Epithelial cell of proximal tubule (primary cell): ENCODE measurements at regions not wholly inside any gene's neighbourhood (a gene's known extent, or its start where the extent isn't known, plus 50 kb on each side); places are given as distances from the start of the nearest gene placed in this dataset.

Experiments used
- DNase-seq: peaks from one replicate; pipeline ENCODE4 v3.0.0-alpha.2; 2011; ENCODE audit warnings: low read depth
- H3K4me3 ChIP-seq: 2 replicates; pipeline ENCODE4 v1.5.1; 2011; ENCODE audit warnings: low read depth, mild to moderate bottlenecking, low read length
- TF ChIP-seq, protein P1 (sequence below): conservative IDR thresholded peaks from 2 replicates; pipeline ENCODE4 v1.5.1; 2012; ENCODE audit warnings: low read depth, mild to moderate bottlenecking, low read length

DNA sequence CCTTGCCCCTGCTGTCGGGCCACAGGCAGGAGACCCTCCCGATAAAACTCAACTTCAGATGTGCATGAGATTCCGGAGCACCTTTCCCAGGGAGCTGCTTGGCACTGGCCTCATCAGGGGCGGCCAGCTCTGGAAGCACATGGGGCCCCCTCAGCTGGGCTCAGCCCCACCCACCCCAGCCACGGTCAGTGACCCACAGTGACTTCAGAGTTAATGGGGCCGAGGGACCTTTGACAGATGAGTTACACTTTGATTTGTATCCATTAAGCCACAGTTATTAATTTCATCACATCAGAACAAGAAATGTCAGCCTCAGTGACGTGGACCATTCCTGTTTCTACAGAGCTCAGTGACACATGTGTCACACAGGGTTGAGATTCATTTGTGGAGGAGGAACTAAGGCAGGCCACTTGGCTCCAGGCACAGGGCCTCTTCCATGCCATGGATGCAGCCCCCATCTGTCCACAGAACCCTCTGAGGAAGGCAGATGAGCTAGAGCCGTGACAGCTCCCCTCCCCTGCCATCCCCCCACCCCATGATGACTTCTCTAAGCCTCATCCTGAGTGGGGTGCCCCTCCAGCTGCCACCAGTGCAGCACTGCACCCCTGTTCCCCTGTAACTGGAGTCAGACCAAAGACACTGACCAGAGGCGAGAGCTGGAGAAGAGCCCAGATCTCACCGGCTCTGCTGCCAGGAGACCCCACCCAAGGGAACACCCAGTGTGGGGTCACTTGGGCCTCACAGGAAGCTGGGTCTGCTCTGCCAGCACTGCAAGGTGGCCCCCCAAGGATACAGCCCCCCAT, 69.4 kb upstream of the ADAMTS2 start:
- no peak for DNase-seq
- H3K4me3 ChIP-seq = no peak overlapping the region
- TF ChIP-seq, protein P1, sequence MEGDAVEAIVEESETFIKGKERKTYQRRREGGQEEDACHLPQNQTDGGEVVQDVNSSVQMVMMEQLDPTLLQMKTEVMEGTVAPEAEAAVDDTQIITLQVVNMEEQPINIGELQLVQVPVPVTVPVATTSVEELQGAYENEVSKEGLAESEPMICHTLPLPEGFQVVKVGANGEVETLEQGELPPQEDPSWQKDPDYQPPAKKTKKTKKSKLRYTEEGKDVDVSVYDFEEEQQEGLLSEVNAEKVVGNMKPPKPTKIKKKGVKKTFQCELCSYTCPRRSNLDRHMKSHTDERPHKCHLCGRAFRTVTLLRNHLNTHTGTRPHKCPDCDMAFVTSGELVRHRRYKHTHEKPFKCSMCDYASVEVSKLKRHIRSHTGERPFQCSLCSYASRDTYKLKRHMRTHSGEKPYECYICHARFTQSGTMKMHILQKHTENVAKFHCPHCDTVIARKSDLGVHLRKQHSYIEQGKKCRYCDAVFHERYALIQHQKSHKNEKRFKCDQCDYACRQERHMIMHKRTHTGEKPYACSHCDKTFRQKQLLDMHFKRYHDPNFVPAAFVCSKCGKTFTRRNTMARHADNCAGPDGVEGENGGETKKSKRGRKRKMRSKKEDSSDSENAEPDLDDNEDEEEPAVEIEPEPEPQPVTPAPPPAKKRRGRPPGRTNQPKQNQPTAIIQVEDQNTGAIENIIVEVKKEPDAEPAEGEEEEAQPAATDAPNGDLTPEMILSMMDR = no peak

DNA sequence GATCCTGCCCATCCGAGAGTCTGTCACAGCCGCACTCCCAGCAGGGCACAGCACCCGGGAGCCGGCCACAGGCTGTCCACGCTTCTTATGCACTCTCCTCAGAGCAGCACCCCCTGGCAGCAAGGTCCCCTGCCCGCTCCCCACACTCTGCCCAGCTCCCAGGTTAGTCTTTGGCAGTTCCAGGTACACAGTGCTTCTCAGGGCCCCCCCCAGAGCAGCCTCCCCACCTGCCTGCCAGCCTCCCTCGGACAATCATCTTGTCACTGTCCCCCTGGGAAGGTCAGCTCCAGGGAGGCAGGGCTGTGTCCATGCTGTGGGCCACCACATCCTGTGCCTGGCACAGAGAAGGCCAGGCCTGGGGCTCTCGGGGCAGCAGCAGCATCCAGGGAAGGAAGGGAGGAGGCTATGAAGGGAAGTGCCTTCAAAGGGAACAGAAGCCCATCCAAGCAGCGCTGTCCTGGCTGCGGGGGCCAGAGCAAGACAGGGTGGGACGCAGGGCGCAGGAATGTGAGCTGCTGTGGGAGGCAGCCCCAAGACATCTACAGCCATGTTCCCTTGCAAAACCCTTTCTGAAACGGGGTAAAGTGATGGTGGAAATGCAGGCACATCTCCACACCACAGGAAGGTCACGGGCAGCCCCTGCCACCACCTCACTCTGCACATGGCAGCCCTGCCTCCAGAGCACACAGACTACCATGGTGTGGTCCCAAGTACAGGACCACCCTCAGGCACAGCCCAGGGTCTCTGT, 68.6 kb upstream of the ADAMTS2 start:
- TF ChIP-seq, protein P1 = no peak
- no peak overlapping the region for H3K4me3 ChIP-seq
- DNase-seq = no peak

DNA sequence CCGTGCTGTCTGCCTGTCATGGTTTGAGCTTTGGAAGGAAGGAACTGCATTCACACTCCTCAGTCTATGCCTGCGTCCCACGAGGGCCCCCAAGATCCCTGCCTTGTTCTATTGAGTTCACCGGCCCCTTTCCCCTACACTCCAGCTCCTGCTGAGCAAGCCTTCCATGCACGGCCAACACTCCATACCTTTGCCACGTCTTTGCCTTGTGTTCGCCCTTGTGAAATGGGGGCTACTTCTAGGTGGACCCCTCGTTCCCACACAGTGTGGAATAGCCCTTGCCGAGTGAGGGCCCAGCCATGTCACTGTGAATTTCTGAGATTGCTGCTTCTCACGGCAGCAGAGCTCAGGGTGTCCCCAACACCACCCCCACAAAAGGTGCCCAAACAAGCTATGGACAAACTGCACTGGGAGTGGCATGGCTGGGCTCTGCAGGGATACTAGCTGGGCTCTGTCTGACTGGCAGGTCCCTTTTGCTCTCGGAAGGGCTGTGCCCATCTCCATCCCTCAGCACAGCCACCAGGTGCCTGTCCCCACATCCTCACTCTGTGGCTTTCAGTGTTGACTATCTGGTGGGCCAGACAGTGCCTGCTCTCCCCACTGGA, 67.9 kb upstream of the ADAMTS2 start:
- no peak overlapping the region for H3K4me3 ChIP-seq
- DNase-seq = no peak
- TF ChIP-seq, protein P1 = no peak

DNA sequence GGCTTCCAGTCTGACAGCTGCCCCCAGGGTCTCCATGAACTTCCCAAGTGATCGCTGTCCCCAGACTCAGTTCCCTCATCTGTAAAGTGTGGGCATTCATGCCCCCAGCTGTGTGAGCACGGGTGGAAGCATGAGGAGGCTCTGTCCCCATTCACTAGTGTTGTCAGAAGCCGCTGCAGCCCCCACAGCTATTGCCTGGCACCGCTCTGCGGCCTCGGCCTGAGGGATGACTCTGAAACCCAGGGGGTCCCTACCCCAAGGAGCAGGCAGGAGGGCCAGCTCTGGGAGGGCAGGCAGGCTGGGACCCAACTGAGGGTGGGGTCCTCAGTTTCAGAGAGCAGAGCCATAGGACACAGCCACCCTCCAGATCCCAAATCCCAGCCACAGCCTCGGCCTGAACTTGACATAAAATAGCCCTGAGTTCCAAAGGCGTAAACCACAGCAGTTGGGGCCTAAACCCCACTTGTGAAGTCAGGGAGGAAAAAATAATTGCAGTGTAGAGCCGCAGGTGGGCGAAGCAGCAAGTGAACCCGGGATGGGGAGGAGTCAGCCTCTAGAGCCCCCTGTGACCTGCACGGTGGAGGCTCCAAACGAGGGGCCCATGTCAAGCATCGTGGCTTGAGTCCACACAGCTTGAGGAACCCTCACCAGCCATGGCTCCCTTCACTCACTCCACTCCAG, 66.0 kb upstream of the ADAMTS2 start:
- no peak overlapping the region for H3K4me3 ChIP-seq
- TF ChIP-seq, protein P1 = no peak
- no peak for DNase-seq

DNA sequence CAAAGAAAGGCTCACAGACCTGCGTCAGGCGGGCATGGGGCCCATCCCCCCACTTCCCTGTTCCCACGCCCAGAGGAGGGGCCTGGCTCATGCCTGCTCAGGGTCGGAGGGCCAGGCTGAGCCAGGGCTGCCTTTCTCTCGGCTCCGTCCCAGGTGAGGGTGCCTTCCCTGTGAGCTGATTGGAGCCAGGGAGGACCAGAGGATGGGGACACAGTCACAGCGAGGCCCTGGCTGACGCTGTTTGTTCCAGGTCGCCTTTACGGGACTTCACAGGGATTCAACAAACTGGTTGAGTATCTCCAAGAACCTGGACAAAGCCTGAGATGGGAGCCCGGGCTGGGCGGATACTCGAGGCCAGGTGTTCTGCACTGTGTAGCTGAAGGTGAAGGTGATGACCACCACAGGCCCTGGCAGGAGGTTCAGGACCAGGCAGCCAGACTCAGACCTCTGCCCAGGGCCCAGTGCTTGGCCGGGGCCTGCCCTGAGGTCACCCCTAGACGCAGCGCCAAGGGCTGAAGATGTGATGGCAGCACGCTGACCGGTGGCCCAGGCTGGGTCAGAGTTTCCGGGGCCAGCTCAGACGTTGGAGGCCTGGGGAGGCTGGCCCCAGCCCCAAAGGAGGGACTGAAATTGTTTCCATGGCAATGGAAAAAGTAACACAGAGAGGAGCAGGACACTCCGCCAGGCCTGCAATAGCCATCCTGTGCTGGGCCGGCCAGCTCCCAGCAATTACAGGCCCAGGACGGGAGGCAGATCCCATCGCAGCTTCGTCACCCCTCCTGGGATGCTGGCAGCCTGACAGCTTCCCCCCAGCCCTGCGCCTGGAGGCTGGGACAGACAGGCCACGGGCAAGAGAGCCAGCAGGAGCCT, 65.3 kb upstream of the ADAMTS2 start:
- no peak for DNase-seq
- H3K4me3 ChIP-seq = no peak overlapping the region
- TF ChIP-seq, protein P1 = no peak

DNA sequence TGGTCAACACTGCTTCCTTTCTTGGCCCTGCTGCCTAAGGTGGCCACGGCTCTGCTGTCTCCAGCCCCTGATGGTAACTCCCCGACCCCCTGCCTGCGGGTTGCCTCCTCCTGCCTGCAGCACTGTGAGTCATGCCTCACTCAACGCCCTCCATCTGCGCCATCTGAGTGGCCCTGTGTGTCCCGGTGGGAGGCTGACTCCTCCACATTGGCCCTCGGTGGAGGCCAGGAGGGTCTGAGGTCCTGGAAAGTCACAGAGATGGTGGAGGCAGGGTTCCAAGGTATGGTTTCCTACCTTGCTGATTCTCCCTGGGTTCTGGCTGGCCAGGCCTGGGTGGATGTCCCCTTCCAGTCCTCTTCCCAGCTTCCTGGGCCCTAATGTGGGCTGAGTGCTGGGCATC, 64.5 kb upstream of the ADAMTS2 start:
- TF ChIP-seq, protein P1 = no peak
- DNase-seq = no peak
- no peak overlapping the region for H3K4me3 ChIP-seq
